Parathyroid adenoma (tissue), 2 donors: ENCODE measurements at regions not wholly inside any gene's neighbourhood (a gene's known extent, or its start where the extent isn't known, plus 50 kb on each side); places are given as distances from the start of the nearest gene placed in this dataset.

Source experiments
- H2AFZ ChIP-seq: fragments of 300-600 bp; sonication (generic); one replicate; pipeline ENCODE4 v1.7.0; 2017; ENCODE audit warnings: antibody characterized with exemption, mild to moderate bottlenecking
- H3K27ac ChIP-seq: fragments of 300-600 bp; sonication (generic); one replicate; pipeline ENCODE4 v1.7.0; 2017
- H3K27me3 ChIP-seq: fragments of 300-600 bp; sonication (generic); one replicate; pipeline ENCODE4 v1.7.0; 2017; ENCODE audit warnings: low read length; ENCODE audit not compliant: control insufficient read depth, insufficient read depth
- H3K36me3 ChIP-seq: fragments of 300-600 bp; sonication (generic); one replicate; pipeline ENCODE4 v1.7.0; 2017; ENCODE audit warnings: low read length; ENCODE audit not compliant: control insufficient read depth, insufficient read depth
- H3K4me1 ChIP-seq: fragments of 300-600 bp; sonication (generic); one replicate; pipeline ENCODE4 v1.7.0; 2017; ENCODE audit warnings: control low read depth
- H3K4me2 ChIP-seq: fragments of 300-600 bp; sonication (generic); one replicate; pipeline ENCODE4 v1.7.0; 2017; ENCODE audit warnings: low read length
- H3K4me3 ChIP-seq: fragments of 300-600 bp; sonication (generic); one replicate; pipeline ENCODE4 v1.7.0; 2017; ENCODE audit warnings: low read depth, low read length
- H3K79me2 ChIP-seq: fragments of 300-600 bp; sonication (generic); one replicate; pipeline ENCODE4 v1.7.0; 2017; ENCODE audit warnings: control low read depth
- H3K9ac ChIP-seq: fragments of 300-600 bp; sonication (generic); one replicate; pipeline ENCODE4 v1.7.0; 2017; ENCODE audit warnings: mild to moderate bottlenecking
- H3K9me3 ChIP-seq: fragments of 300-600 bp; sonication (generic); one replicate; pipeline ENCODE4 v1.7.0; 2017; ENCODE audit warnings: low read length; ENCODE audit not compliant: control insufficient read depth
- CTCF ChIP-seq: fragments of 300-600 bp; sonication (generic); IDR thresholded peaks from one replicate; pipeline ENCODE4 v1.7.0; 2017; ENCODE audit warnings: antibody characterized with exemption, mild to moderate bottlenecking
- donor health status: primary hyperparathyroidism.

DNA sequence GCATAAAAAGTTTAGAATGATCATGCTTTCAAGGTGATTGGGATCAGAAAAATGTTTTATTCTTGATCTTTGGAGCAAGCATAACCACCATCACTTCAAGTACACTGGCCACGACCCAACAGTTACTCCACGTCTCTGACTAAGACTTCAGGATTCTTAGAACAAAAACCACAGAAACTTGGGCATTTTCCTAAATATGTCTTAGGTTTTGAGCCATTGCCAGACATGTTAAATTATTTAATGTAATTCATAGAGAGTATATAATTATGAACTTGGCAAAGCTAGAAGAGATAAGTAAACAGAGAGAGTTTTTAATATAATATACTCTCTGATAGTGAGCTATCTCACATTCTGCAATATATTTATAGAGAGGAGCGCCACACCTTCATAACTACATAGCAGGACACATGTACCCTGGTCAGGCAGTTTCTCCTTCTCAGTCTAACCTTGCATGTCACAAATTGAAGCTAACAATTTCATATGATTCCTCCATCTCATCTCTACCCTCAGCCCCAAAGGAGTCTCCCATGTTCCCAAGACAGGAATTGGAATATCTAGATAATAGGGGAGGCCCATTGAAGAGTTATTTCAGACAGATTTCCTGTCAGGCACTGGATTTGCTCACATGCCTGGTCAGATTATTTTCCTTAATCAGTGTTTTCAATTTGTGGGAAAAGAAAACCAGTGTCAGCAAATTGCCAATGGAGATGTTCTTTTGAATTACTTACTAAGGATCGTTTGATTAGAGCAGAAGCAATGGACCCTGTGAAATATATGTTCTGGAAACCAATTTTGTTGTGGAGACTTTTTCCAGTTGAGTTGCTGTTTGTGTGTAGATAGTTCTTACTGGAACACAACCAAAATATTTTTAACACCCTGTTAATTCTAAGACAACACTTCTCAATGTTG lies 61.7 kb upstream of the GUCY1A1 start:
- no peak overlapping the region for H3K9ac ChIP-seq

GRCh38 chr4:155603360-155603891 lies 63.2 kb upstream of the GUCY1A1 start:
- no peak overlapping the region for H3K4me2 ChIP-seq
- no peak for TF ChIP-seq CTCF
- H3K79me2 ChIP-seq = no peaks in the 10 kb centered on the region
- no peaks in the 10 kb centered on the region for H3K4me1 ChIP-seq
- no peak overlapping the region for H3K9ac ChIP-seq
- no peaks in the 10 kb centered on the region for H3K27me3 ChIP-seq
- H3K4me3 ChIP-seq = no peak overlapping the region
- no peaks in the 10 kb centered on the region for H3K36me3 ChIP-seq
- H3K27ac ChIP-seq = no peak overlapping the region
- H3K9me3 ChIP-seq = no peaks in the 10 kb centered on the region
- H2AFZ ChIP-seq = no peak overlapping the region

More for the DNA sequence above, 61.7 kb upstream of the GUCY1A1 start:
- Histone ChIP-seq H3K36me3 (no peaks in the 10 kb centered on the region), H3K4me2 (no peak overlapping the region), H3K4me1 (no peaks in the 10 kb centered on the region), H3K27me3 (no peaks in the 10 kb centered on the region), H2AFZ (no peak overlapping the region), H3K4me3 (no peak overlapping the region), H3K9me3 (no peaks in the 10 kb centered on the region), H3K79me2 (no peaks in the 10 kb centered on the region), H3K27ac (no peak overlapping the region)
- no peak for TF ChIP-seq CTCF

GRCh38 chr4:155602351-155603140 lies 64.1 kb upstream of the GUCY1A1 start:
- Histone ChIP-seq H3K4me1 (no peaks in the 10 kb centered on the region), H3K27me3 (no peaks in the 10 kb centered on the region), H3K4me3 (no peak overlapping the region), H3K36me3 (no peaks in the 10 kb centered on the region), H3K27ac (no peak overlapping the region), H2AFZ (no peak overlapping the region), H3K9me3 (no peaks in the 10 kb centered on the region), H3K9ac (no peak overlapping the region), H3K79me2 (no peaks in the 10 kb centered on the region), H3K4me2 (no peak overlapping the region)
- TF ChIP-seq CTCF = no peak

- TF ChIP-seq CTCF = no peak
Observed at GRCh38 chr4:155600244-155600643, 66.4 kb upstream of the GUCY1A1 start.

More at GRCh38 chr4:155600244-155600643, 66.4 kb upstream of the GUCY1A1 start:
- H3K79me2 ChIP-seq = no peaks in the 10 kb centered on the region
- no peak overlapping the region for H3K27ac ChIP-seq
- no peaks in the 10 kb centered on the region for H3K4me1 ChIP-seq
- H3K9me3 ChIP-seq = no peaks in the 10 kb centered on the region
- no peaks in the 10 kb centered on the region for H3K36me3 ChIP-seq
- no peak overlapping the region for H2AFZ ChIP-seq
- no peak overlapping the region for H3K4me3 ChIP-seq
- no peak overlapping the region for H3K4me2 ChIP-seq
- H3K27me3 ChIP-seq = no peaks in the 10 kb centered on the region
- no peak overlapping the region for H3K9ac ChIP-seq
